OCI-LY3 (cell line): ENCODE measurements at regions not wholly inside any gene's neighbourhood (a gene's known extent, or its start where the extent isn't known, plus 50 kb on each side); places are given as distances from the start of the nearest gene placed in this dataset.

Source experiments
- H2AFZ ChIP-seq: fragments of 200-600, 300-600 bp; shearing (Covaris generic); 2 replicates; pipeline ENCODE4 v1.6.0; 2014; ENCODE audit warnings: antibody characterized with exemption, low read depth, low read length
- H3K27ac ChIP-seq: fragments of 200-600, 300-600 bp; sonication (generic); 2 replicates; pipeline ENCODE4 v1.5.1; 2014; ENCODE audit warnings: mild to moderate bottlenecking, low read length, moderate library complexity, mixed read lengths
- H3K27me3 ChIP-seq: fragments of 200-600, 300-600 bp; sonication (generic); 2 replicates; pipeline ENCODE4 v1.6.1; 2014; ENCODE audit warnings: low read depth, low read length, mixed read lengths
- H3K36me3 ChIP-seq: fragments of 200-600, 300-600 bp; sonication (generic); replicated peaks from 2 replicates; pipeline ENCODE3; 2014; ENCODE audit warnings: low read depth, low read length, mixed read lengths
- H3K4me1 ChIP-seq: fragments of 300-600, 200-600 bp; sonication (generic); 2 replicates; pipeline ENCODE4 v1.6.1; 2014; ENCODE audit warnings: low read length, mixed read lengths
- H3K4me2 ChIP-seq: fragments of 200-600, 300-600 bp; sonication (generic); 2 replicates; pipeline ENCODE4 v1.6.1; 2014; ENCODE audit warnings: low read length, mixed read lengths
- H3K4me3 ChIP-seq: fragments of 300-600, 200-600 bp; sonication (generic); 2 replicates; pipeline ENCODE4 v1.5.1; 2014; ENCODE audit warnings: antibody characterized with exemption, mild to moderate bottlenecking, low read length, moderate library complexity
- H3K79me2 ChIP-seq: fragments of 300-600, 200-600 bp; shearing (Covaris generic); 2 replicates; pipeline ENCODE4 v1.6.1; 2014; ENCODE audit warnings: mild to moderate bottlenecking, low read length, mixed read lengths
- H3K9ac ChIP-seq: fragments of 300-600, 200-600 bp; shearing (Covaris generic); 2 replicates; pipeline ENCODE4 v1.6.0; 2014; ENCODE audit warnings: mild to moderate bottlenecking, low read length, moderate library complexity
- H3K9me3 ChIP-seq: fragments of 200-600, 300-600 bp; shearing (Covaris generic); 2 replicates; pipeline ENCODE4 v1.6.1; 2014; ENCODE audit warnings: low read length, mixed read lengths; ENCODE audit not compliant: insufficient read depth
- H4K20me1 ChIP-seq: fragments of 200-600, 300-600 bp; sonication (generic); 2 replicates; pipeline ENCODE4 v1.6.1; 2016; ENCODE audit warnings: low read length, mixed read lengths; ENCODE audit not compliant: insufficient read depth
- CTCF ChIP-seq: fragments of 200-600, 300-600 bp; sonication (generic); IDR thresholded peaks from 2 replicates; pipeline ENCODE4 v1.5.1; 2014; ENCODE audit warnings: antibody characterized with exemption, low read length, low read depth
- EZH2phosphoT487 ChIP-seq: fragments of 200-600 bp; shearing (Covaris generic); IDR thresholded peaks from 2 replicates; pipeline ENCODE4 v1.6.1; 2018; ENCODE audit warnings: antibody characterized with exemption, mixed run types, low read depth

GRCh38 chr13:94784066-94784465 is 71.7 kb upstream of the SOX21 start:
- Histone ChIP-seq H3K27ac (no peak overlapping the region), H3K79me2 (no peaks in the 10 kb centered on the region), H3K9ac (no peak overlapping the region), H3K9me3 (0 out of 2 replicates have a peak, but pooled peaks cover 5% of the 10 kb centered on the region), H2AFZ (no peak overlapping the region), H4K20me1 (no peaks in the 10 kb centered on the region), H3K27me3 (no peaks in the 10 kb centered on the region), H3K36me3 (no peaks in the 10 kb centered on the region), H3K4me2 (no peak overlapping the region), H3K4me1 (no peaks in the 10 kb centered on the region), H3K4me3 (no peak overlapping the region)
- no peak for TF ChIP-seq CTCF
- TF ChIP-seq EZH2phosphoT487, result no peak

- H3K4me1 ChIP-seq, result no peaks in the 10 kb centered on the region
- TF ChIP-seq CTCF (no peak), EZH2phosphoT487 (no peak)
- H2AFZ ChIP-seq, result no peak overlapping the region
- 0 out of 2 replicates have a peak, but pooled peaks cover 5% of the 10 kb centered on the region for H3K9me3 ChIP-seq
- no peaks in the 10 kb centered on the region for H4K20me1 ChIP-seq
- no peak overlapping the region for H3K4me3 ChIP-seq
- H3K27ac ChIP-seq, result no peak overlapping the region
- no peaks in the 10 kb centered on the region for H3K79me2 ChIP-seq
- no peak overlapping the region for H3K4me2 ChIP-seq
- H3K27me3 ChIP-seq, result no peaks in the 10 kb centered on the region
- no peaks in the 10 kb centered on the region for H3K36me3 ChIP-seq
- no peak overlapping the region for H3K9ac ChIP-seq
Observed at GRCh38 chr13:94783489-94783888, 71.1 kb upstream of the SOX21 start.

GRCh38 chr13:94780421-94780820 is 68.1 kb upstream of the SOX21 start:
- no peaks in the 10 kb centered on the region for H3K36me3 ChIP-seq
- no peak overlapping the region for H3K4me3 ChIP-seq
- H3K4me2 ChIP-seq, result no peak overlapping the region
- H2AFZ ChIP-seq, result no peak overlapping the region
- no peak overlapping the region for H3K27ac ChIP-seq
- H3K27me3 ChIP-seq, result no peaks in the 10 kb centered on the region
- H3K79me2 ChIP-seq, result no peaks in the 10 kb centered on the region
- H3K9ac ChIP-seq, result no peak overlapping the region
- no peaks in the 10 kb centered on the region for H4K20me1 ChIP-seq
- no peaks in the 10 kb centered on the region for H3K4me1 ChIP-seq
- TF ChIP-seq EZH2phosphoT487 (no peak), CTCF (no peak)
- 0 out of 2 replicates have a peak, but pooled peaks cover 5% of the 10 kb centered on the region for H3K9me3 ChIP-seq

- Histone ChIP-seq H4K20me1 (no peaks in the 10 kb centered on the region), H3K27ac (no peak overlapping the region), H3K9me3 (0 out of 2 replicates have a peak, but pooled peaks cover 5% of the 10 kb centered on the region), H3K36me3 (no peaks in the 10 kb centered on the region), H3K79me2 (no peaks in the 10 kb centered on the region), H3K4me2 (no peak overlapping the region), H3K9ac (no peak overlapping the region), H3K4me3 (no peak overlapping the region), H3K27me3 (no peaks in the 10 kb centered on the region), H2AFZ (no peak overlapping the region), H3K4me1 (no peaks in the 10 kb centered on the region)
- TF ChIP-seq CTCF (no peak), EZH2phosphoT487 (no peak)
Observed at GRCh38 chr13:94778986-94779385, 66.6 kb upstream of the SOX21 start.
